Activated CD8-positive, alpha-beta T cell treated with anti-CD3 and anti-CD28 coated beads for 36 hours (primary cell): ENCODE measurements at regions not wholly inside any gene's neighbourhood (a gene's known extent, or its start where the extent isn't known, plus 50 kb on each side); places are given as distances from the start of the nearest gene placed in this dataset.

Experiments
- ATAC-seq: fragments of 200-7000 bp; cut with Tn5 transposase; one replicate; pipeline ENCODE4 v1.10.0; 2021; ENCODE audit warnings: mild to moderate bottlenecking, moderate library complexity
- CTCF ChIA-PET: fragments of 350-600 bp; sonication (Branson Sonifier 250); formaldehyde crosslinking; loops from one replicate; lab custom pipeline; 2021; ENCODE audit warnings: antibody characterized with exemption; lab: Charles Lee
- POLR2A ChIA-PET: fragments of 350-600 bp; sonication (Branson Sonifier 250); formaldehyde crosslinking; loops from one replicate; lab custom pipeline; 2021; ENCODE audit warnings: antibody characterized with exemption; lab: Charles Lee
- DNase-seq: peaks from one replicate; pipeline ENCODE4 v3.0.0-alpha.2; 2020
- H3K27ac Mint-ChIP-seq: one replicate; pipeline ENCODE4 v1.8.0; 2021; ENCODE audit warnings: mild to moderate bottlenecking, mixed read lengths
- H3K27me3 Mint-ChIP-seq: one replicate; pipeline ENCODE4 v1.8.0; 2021; ENCODE audit warnings: mixed read lengths
- H3K36me3 Mint-ChIP-seq: one replicate; pipeline ENCODE4 v1.8.0; 2021; ENCODE audit warnings: low read depth, mixed read lengths
- H3K4me1 Mint-ChIP-seq: one replicate; pipeline ENCODE4 v1.8.0; 2021; ENCODE audit warnings: low read depth, mixed read lengths
- H3K4me3 Mint-ChIP-seq: one replicate; pipeline ENCODE4 v1.8.0; 2021; ENCODE audit warnings: mild to moderate bottlenecking, moderate library complexity, mixed read lengths
- H3K9me3 Mint-ChIP-seq: one replicate; pipeline ENCODE4 v1.8.0; 2021; ENCODE audit warnings: mixed read lengths
- CTCF ChIP-seq: fragments of 200-600 bp; IDR thresholded peaks from one replicate; pipeline ENCODE4 v1.8.0; 2022; ENCODE audit warnings: antibody characterized with exemption, mild to moderate bottlenecking
- intact Hi-C: fragments of 100-400 bp; cut with micrococcal nuclease; formaldehyde crosslinking; loops from one replicate; pipeline ENCODE4 v1.10.0; 2022

- H3K27me3 Mint-ChIP-seq: no peaks in the 10 kb centered on the region
- ATAC-seq (no peak), DNase-seq (no peak)
- H3K4me3 Mint-ChIP-seq: no peak overlapping the region
- POLR2A ChIA-PET: no interaction called here
- H3K4me1 Mint-ChIP-seq: no peaks in the 10 kb centered on the region
- CTCF ChIA-PET: no interaction called here
- no peak overlapping the region for H3K27ac Mint-ChIP-seq
- intact Hi-C loops: no loop called here
- no peaks in the 10 kb centered on the region for H3K36me3 Mint-ChIP-seq
- H3K9me3 Mint-ChIP-seq: no peaks in the 10 kb centered on the region
- TF ChIP-seq CTCF: no peak
Measured at GRCh38 chr11:116255321-116255953, 517.4 kb downstream of the BUD13 start.

GRCh38 chr11:116250155-116250554 lies 522.6 kb downstream of the BUD13 start:
- ChIA-PET POLR2A (no interaction called here), CTCF (no interaction called here)
- H3K27me3 Mint-ChIP-seq: peaks cover 3% of the 10 kb centered on the region
- no peaks in the 10 kb centered on the region for H3K36me3 Mint-ChIP-seq
- intact Hi-C loops: no loop called here
- H3K4me3 Mint-ChIP-seq: no peak overlapping the region
- no peak for ATAC-seq
- H3K27ac Mint-ChIP-seq: no peak overlapping the region
- H3K9me3 Mint-ChIP-seq: no peaks in the 10 kb centered on the region
- no peak for TF ChIP-seq CTCF
- no peaks in the 10 kb centered on the region for H3K4me1 Mint-ChIP-seq
- no peak for DNase-seq

GRCh38 chr11:116249561-116249960 lies 523.2 kb downstream of the BUD13 start:
- no peak for DNase-seq
- POLR2A ChIA-PET: no interaction called here
- no peak for TF ChIP-seq CTCF
- H3K9me3 Mint-ChIP-seq: no peaks in the 10 kb centered on the region
- intact Hi-C loops: no loop called here
- H3K36me3 Mint-ChIP-seq: no peaks in the 10 kb centered on the region
- no peak overlapping the region for H3K27ac Mint-ChIP-seq
- no peak for ATAC-seq
- H3K4me1 Mint-ChIP-seq: no peaks in the 10 kb centered on the region
- CTCF ChIA-PET: no interaction called here
- no peak overlapping the region for H3K4me3 Mint-ChIP-seq
- H3K27me3 Mint-ChIP-seq: peaks cover 3% of the 10 kb centered on the region

- DNase-seq (no peak), ATAC-seq (no peak)
- H3K27me3 Mint-ChIP-seq: peaks cover 3% of the 10 kb centered on the region
- H3K4me3 Mint-ChIP-seq: no peak overlapping the region
- H3K4me1 Mint-ChIP-seq: no peaks in the 10 kb centered on the region
- no peak overlapping the region for H3K27ac Mint-ChIP-seq
- CTCF ChIA-PET: no interaction called here
- TF ChIP-seq CTCF: no peak
- POLR2A ChIA-PET: no interaction called here
- no peaks in the 10 kb centered on the region for H3K36me3 Mint-ChIP-seq
- intact Hi-C loops: no loop called here
- H3K9me3 Mint-ChIP-seq: no peaks in the 10 kb centered on the region
Measured at GRCh38 chr11:116244889-116245288, 527.9 kb downstream of the BUD13 start.

GRCh38 chr11:116244439-116244838 lies 528.3 kb downstream of the BUD13 start:
- H3K9me3 Mint-ChIP-seq: no peaks in the 10 kb centered on the region
- H3K27me3 Mint-ChIP-seq: peaks cover 3% of the 10 kb centered on the region
- ChIA-PET POLR2A (no interaction called here), CTCF (no interaction called here)
- ATAC-seq (no peak), DNase-seq (no peak)
- no peaks in the 10 kb centered on the region for H3K36me3 Mint-ChIP-seq
- no peaks in the 10 kb centered on the region for H3K4me1 Mint-ChIP-seq
- TF ChIP-seq CTCF: no peak
- H3K4me3 Mint-ChIP-seq: no peak overlapping the region
- H3K27ac Mint-ChIP-seq: no peak overlapping the region
- intact Hi-C loops: no loop called here
